ENCODE measurements at regions not wholly inside any gene's neighbourhood (a gene's known extent, or its start where the extent isn't known, plus 50 kb on each side); places are given as distances from the start of the nearest gene placed in this dataset.

DNA sequence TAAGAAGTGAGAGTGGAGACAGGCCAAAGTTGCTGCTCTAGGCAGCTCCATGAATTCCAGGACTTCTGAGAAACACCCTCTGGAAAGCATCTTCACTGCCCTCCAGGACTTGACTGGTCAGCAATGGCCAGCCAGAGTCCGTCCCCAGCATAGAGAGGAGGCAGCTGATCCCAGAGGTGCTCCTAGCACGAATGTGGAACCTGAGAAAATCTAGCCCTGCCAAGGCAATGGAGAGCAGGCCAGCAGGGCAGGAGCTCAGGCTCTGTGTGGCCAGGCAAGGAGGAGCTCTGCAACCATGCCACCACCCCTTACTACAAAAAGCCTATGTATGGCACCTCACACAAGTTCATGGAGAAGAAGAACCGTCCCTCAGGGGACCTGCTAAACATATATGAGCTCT, 56.1 kb upstream of the SPTLC1 start (continued):
- TF ChIP-seq FOXS1 (CRISPR knock-in tag; IDR thresholded peaks at IDR 0.05): no peak
- no peak for TF ChIP-seq BHLHE40 (IDR thresholded peaks at IDR 0.05; ENCODE audit: low read depth, low read length)
- TF ChIP-seq JUN (IDR thresholded peaks at IDR 0.05): no peak
- TF ChIP-seq HOXB5 (CRISPR knock-in tag; IDR thresholded peaks at IDR 0.05): no peak
- TF ChIP-seq MAFK (IDR thresholded peaks at IDR 0.05; ENCODE audit: partially characterized antibody): no peak
- TF ChIP-seq, protein P1, sequence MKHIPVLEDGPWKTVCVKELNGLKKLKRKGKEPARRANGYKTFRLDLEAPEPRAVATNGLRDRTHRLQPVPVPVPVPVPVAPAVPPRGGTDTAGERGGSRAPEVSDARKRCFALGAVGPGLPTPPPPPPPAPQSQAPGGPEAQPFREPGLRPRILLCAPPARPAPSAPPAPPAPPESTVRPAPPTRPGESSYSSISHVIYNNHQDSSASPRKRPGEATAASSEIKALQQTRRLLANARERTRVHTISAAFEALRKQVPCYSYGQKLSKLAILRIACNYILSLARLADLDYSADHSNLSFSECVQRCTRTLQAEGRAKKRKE (CRISPR knock-in tag; IDR thresholded peaks at IDR 0.05; ENCODE audit: low read depth): no peak

DNA sequence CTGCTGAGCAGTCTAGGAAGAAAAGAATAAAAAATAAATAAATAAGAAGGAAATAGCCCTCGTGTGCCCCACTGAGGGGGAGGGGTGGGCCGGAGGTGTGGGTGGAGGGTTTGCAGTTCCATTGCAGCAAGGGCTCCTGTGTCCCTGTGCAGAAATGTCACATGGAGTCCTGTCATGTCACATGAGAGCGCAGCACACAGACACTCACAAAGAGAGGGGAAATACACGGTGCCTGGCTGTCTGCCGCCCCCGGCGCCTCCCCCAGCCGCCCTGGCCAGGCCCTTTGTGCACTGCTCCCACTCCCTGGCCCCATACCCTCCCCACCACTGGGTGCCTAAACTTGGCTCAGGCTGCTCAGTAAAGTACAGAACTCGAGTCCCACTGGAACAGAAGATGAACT, 55.6 kb upstream of the SPTLC1 start:
- POLR2A ChIA-PET: no interaction called here
- FAIRE-seq: no peak

DNA sequence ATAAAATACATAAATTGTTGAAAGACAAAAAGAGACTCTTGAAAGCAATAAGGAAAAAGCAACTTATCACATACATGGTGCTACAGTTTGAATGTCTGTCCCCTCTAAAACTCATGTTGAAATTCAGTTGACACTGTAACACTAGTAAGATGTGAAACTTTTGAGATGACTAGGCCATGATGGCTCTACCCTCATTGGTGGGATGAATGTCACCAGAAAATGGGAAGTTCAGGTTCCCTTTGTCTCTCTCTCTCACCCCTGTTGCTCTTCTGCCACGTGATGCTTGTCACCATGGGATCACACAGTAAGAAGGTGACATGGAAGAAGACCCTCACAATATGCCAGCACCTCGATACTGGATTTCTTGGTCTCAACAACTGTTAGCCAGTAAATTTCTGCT, 50.3 kb upstream of the SPTLC1 start:
- Histone ChIP-seq H3K4me2 (no peak overlapping the region), H3K4me3 (no peak overlapping the region), H3K4me1 (no peaks in the 10 kb centered on the region), H3K27ac (no peak overlapping the region), H3K9me3 (no peaks in the 10 kb centered on the region)
- 9% methylated on average over 2 of the region's 2 CpGs for WGBS (ENCODE audit: missing lambda C conversion rate)
- ChIA-PET CTCF (interaction anchor here (3.5 kb wide), 1 partner anchor 26 kb away, joined by 18 read pairs; no protein-coding TSS in a partner anchor), POLR2A (no interaction called here)
- FAIRE-seq (no peak), DNase-seq (ENCODE audit: low read depth in 1 of 2, low spot score in 1 of 2) (no peak), ATAC-seq (no peak)
- TF ChIP-seq FOSB (CRISPR knock-in tag; IDR thresholded peaks at IDR 0.05) (no peak), TFCP2L1 (CRISPR knock-in tag; IDR thresholded peaks at IDR 0.05) (no peak), EP300 (IDR thresholded peaks at IDR 0.05) (no peak), GATA3 (IDR thresholded peaks at IDR 0.05; ENCODE audit: borderline replicate concordance) (no peak), NR3C1 (IDR thresholded peaks at IDR 0.05) (no peak), NFE2L2 (conservative IDR thresholded peaks at IDR 0.05; ENCODE audit: low read length) (no peak), ESRRA (IDR thresholded peaks at IDR 0.05; ENCODE audit: borderline replicate concordance, low read length) (no peak), RARB (CRISPR knock-in tag; IDR thresholded peaks at IDR 0.05) (no peak), POLR2A (IDR thresholded peaks at IDR 0.05; ENCODE audit: low read length) (no peak), ZSCAN20 (CRISPR knock-in tag; IDR thresholded peaks at IDR 0.05) (no peak), KDM5A (IDR thresholded peaks at IDR 0.05) (no peak), RAD21 (conservative IDR thresholded peaks at IDR 0.05 in 1 of 2, IDR thresholded peaks at IDR 0.05 in 1 of 2) (no peak), CBX2 (IDR thresholded peaks at IDR 0.05; ENCODE audit: borderline replicate concordance, low read depth) (no peak)

More for the DNA sequence above, 55.6 kb upstream of the SPTLC1 start:
- Histone ChIP-seq H3K27ac (no peak overlapping the region), H3K4me3 (no peak overlapping the region), H3K4me2 (no peak overlapping the region), H3K9me3 (peaks cover 12% of the 10 kb centered on the region), H3K4me1 (no peaks in the 10 kb centered on the region)
- WGBS (ENCODE audit: missing lambda C conversion rate): 53% methylated on average over 8 of the region's 9 CpGs
- TF ChIP-seq POLR2A (IDR thresholded peaks at IDR 0.05; ENCODE audit: low read length) (no peak), JUNB (IDR thresholded peaks at IDR 0.05) (no peak), TP53 (CRISPR knock-in tag; IDR thresholded peaks at IDR 0.05) (no peak), EP300 (IDR thresholded peaks at IDR 0.05) (no peak), HOXA7 (CRISPR knock-in tag; IDR thresholded peaks at IDR 0.05) (no peak), HEYL (CRISPR knock-in tag; IDR thresholded peaks at IDR 0.05) (no peak), EHF (CRISPR knock-in tag; IDR thresholded peaks at IDR 0.05) (no peak)
- TF ChIP-seq, protein P2, sequence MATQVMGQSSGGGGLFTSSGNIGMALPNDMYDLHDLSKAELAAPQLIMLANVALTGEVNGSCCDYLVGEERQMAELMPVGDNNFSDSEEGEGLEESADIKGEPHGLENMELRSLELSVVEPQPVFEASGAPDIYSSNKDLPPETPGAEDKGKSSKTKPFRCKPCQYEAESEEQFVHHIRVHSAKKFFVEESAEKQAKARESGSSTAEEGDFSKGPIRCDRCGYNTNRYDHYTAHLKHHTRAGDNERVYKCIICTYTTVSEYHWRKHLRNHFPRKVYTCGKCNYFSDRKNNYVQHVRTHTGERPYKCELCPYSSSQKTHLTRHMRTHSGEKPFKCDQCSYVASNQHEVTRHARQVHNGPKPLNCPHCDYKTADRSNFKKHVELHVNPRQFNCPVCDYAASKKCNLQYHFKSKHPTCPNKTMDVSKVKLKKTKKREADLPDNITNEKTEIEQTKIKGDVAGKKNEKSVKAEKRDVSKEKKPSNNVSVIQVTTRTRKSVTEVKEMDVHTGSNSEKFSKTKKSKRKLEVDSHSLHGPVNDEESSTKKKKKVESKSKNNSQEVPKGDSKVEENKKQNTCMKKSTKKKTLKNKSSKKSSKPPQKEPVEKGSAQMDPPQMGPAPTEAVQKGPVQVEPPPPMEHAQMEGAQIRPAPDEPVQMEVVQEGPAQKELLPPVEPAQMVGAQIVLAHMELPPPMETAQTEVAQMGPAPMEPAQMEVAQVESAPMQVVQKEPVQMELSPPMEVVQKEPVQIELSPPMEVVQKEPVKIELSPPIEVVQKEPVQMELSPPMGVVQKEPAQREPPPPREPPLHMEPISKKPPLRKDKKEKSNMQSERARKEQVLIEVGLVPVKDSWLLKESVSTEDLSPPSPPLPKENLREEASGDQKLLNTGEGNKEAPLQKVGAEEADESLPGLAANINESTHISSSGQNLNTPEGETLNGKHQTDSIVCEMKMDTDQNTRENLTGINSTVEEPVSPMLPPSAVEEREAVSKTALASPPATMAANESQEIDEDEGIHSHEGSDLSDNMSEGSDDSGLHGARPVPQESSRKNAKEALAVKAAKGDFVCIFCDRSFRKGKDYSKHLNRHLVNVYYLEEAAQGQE (IDR thresholded peaks at IDR 0.05): no peak
- TF ChIP-seq, protein P1 (CRISPR knock-in tag; IDR thresholded peaks at IDR 0.05; ENCODE audit: low read depth): no peak
- DNase-seq (ENCODE audit: low read depth in 1 of 2, low spot score in 1 of 2) (no peak), ATAC-seq (peak in 1 of 2 experiments; percentile 30; a peak in 1 of 6 replicates)
- CTCF ChIA-PET: interaction anchor here (2.8 kb wide), 1 partner anchor 31 kb away, joined by 25 read pairs; no protein-coding TSS in a partner anchor
